ENCODE measurements at regions not wholly inside any gene's neighbourhood (a gene's known extent, or its start where the extent isn't known, plus 50 kb on each side); places are given as distances from the start of the nearest gene placed in this dataset.

DNA sequence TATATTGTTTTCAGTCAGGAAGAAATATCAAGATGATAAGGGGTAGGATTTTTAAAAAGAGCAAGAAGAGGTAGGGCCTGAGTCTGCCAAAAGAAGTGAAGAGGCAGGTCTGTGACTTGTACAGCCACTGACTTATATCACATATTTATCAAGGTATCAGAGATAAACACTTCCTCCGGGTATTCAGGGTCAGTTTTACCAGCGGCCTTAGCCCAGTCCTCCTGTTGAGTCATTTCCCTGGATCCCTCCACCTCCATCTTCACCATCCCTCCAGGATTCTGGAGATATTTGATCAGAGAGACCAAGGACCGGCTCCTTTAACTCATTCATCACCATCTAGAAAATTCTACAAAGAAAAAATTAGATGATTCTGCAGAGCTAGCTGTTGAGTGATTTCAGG is 375.7 kb upstream of the TUSC1 start:
- TF ChIP-seq, protein P1, sequence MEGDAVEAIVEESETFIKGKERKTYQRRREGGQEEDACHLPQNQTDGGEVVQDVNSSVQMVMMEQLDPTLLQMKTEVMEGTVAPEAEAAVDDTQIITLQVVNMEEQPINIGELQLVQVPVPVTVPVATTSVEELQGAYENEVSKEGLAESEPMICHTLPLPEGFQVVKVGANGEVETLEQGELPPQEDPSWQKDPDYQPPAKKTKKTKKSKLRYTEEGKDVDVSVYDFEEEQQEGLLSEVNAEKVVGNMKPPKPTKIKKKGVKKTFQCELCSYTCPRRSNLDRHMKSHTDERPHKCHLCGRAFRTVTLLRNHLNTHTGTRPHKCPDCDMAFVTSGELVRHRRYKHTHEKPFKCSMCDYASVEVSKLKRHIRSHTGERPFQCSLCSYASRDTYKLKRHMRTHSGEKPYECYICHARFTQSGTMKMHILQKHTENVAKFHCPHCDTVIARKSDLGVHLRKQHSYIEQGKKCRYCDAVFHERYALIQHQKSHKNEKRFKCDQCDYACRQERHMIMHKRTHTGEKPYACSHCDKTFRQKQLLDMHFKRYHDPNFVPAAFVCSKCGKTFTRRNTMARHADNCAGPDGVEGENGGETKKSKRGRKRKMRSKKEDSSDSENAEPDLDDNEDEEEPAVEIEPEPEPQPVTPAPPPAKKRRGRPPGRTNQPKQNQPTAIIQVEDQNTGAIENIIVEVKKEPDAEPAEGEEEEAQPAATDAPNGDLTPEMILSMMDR (IDR thresholded peaks at IDR 0.05), result no peak

GRCh38 chr9:26043431-26043830 is 365.2 kb upstream of the TUSC1 start:
- TF ChIP-seq, protein P1 (IDR thresholded peaks at IDR 0.05), result no peak

DNA sequence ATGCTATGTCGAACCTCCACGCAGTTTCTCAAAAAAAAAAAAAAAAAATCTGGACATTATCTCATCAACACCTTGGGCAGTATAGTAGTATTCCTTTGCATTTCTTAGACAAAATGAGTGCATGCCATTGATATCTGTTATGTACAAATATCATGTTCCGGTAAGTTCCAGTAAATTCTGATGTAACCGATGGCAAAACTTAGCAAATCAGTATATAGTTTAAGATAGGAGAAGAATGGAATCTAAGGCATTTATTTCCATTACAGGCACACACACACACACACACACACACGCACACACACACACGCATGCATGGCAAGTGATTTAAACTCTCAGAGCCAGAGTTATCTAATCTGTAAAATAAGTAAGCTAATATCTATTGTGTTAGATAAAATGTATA is 356.5 kb upstream of the TUSC1 start:
- TF ChIP-seq, protein P1 (IDR thresholded peaks at IDR 0.05), result no peak

DNA sequence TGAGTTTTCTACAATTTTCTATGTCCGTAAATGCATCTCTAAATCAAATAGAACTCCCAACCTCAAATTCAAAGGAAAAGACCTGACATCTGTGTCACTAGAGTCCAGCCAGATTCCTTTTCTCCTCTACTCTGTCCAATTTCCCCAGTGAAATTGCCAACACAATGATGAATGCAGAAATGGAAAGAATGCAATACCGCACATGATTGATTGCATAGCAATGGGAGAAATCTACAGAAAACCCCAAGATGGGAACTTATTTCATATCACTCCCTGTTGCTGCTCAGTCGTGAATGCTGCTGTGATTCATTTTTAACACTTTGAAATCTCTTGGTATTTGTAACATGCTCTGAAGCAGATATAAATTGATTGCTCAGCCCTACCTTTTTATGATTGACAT is 355.1 kb upstream of the TUSC1 start:
- TF ChIP-seq, protein P1 (IDR thresholded peaks at IDR 0.05), result no peak

- TF ChIP-seq, protein P1 (IDR thresholded peaks at IDR 0.05), result no peak
These were observed 348.3 kb upstream of the TUSC1 start for GRCh38 chr9:26026423-26027100.

DNA sequence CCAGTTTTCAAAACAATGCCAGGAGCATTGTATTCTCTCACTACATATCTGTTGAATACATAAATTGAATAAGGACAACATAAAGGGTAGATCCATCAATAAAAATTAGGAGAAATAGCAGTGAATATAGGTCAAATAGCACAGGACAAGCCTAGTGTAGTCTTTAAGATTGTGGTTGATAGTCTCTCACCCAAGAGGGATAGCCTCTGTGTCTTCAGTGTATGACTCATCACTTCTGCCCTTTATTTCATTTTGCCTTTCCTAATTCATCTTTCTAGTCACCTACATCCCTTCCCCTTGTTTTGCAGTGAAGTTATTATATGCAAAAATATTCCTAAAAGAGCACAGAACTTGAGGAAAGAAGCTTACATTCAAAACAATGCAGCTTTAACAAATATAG is 335.0 kb upstream of the TUSC1 start:
- TF ChIP-seq, protein P1 (IDR thresholded peaks at IDR 0.05), result no peak

DNA sequence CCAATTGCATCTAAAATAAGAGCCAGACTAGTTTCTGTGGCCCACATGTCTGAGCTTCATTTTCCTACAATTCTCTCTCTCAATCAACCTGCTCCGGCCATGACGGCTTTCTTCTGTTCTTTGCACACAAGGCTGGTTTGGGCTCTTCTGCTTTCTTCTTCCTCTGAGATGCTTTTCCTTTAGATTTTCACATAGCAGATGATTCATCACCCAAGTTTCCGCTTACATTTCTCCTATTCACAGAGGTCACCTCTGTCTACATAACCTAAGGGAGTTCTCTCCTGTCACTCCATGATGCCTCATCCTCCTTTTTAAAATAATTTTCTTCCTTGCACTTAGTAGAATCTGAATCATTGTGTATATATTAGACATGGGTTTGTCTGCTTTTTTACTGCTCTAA is 334.6 kb upstream of the TUSC1 start:
- TF ChIP-seq, protein P1 (IDR thresholded peaks at IDR 0.05), result no peak

DNA sequence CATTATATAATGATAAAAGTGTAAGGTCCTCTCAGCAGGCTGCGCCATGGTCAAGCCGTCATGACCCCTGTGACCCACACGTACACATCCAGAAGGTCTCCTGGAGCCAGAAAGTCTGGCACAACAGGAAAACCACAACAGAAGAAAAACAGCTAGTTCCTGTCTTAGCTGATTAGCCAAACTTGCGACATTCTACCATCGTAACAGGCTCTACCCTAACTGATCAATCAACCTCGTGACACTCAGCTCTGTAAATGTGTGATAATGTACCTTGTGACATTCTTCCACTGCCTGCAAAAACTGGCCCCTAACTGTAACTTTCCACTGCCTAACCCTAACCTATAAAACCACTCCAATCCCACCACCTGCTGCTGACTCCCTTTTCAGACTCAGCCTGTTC is 316.4 kb upstream of the TUSC1 start:
- TF ChIP-seq, protein P1 (IDR thresholded peaks at IDR 0.05), result no peak
